Endodermal cell (in vitro differentiated cells): ENCODE measurements at regions not wholly inside any gene's neighbourhood (a gene's known extent, or its start where the extent isn't known, plus 50 kb on each side); places are given as distances from the start of the nearest gene placed in this dataset.

Experiments used
- DNase-seq: peaks from one replicate; pipeline ENCODE4 v3.0.0-alpha.2; 2017
- H3K27ac ChIP-seq: 2 replicates; pipeline ENCODE4 v1.5.1; 2013; ENCODE audit warnings: mild to moderate bottlenecking, low read depth, low read length, moderate library complexity
- H3K27me3 ChIP-seq: 2 replicates; pipeline ENCODE4 v1.6.1; 2013; ENCODE audit warnings: mild to moderate bottlenecking, low read length, moderate library complexity; ENCODE audit not compliant: insufficient read depth, control insufficient read depth, poor library complexity, severe bottlenecking
- H3K36me3 ChIP-seq: 2 replicates; pipeline ENCODE4 v1.7.0; 2013; ENCODE audit warnings: mild to moderate bottlenecking, low read length, moderate library complexity; ENCODE audit not compliant: control insufficient read depth, insufficient read depth
- H3K4me1 ChIP-seq: one replicate; pipeline ENCODE4 v1.7.0; 2013; ENCODE audit warnings: low read length; ENCODE audit not compliant: control insufficient read depth, insufficient read depth
- H3K4me3 ChIP-seq: 2 replicates; pipeline ENCODE4 v1.5.1; 2013; ENCODE audit warnings: mild to moderate bottlenecking, low read length, moderate library complexity
- H3K9ac ChIP-seq: 2 replicates; pipeline ENCODE4 v1.6.1; 2013; ENCODE audit warnings: mild to moderate bottlenecking, low read length, moderate library complexity; ENCODE audit not compliant: poor library complexity, severe bottlenecking; ENCODE audit errors: extremely low read depth
- H3K9me3 ChIP-seq: 2 replicates; pipeline ENCODE4 v1.6.1; 2013; ENCODE audit warnings: mild to moderate bottlenecking, low read length, moderate library complexity; ENCODE audit not compliant: control insufficient read depth
- H3K27ac Mint-ChIP-seq: 2 replicates; pipeline ENCODE4 v1.8.0; 2020; ENCODE audit warnings: mixed read lengths
- H3K27me3 Mint-ChIP-seq: 2 replicates; pipeline ENCODE4 v1.8.0; 2021; ENCODE audit warnings: mild to moderate bottlenecking, mixed read lengths; ENCODE audit not compliant: insufficient read depth
- H3K36me3 Mint-ChIP-seq: 2 replicates; pipeline ENCODE4 v1.8.0; 2020; ENCODE audit warnings: low read depth, mixed read lengths
- H3K4me1 Mint-ChIP-seq: 2 replicates; pipeline ENCODE4 v1.8.0; 2020; ENCODE audit warnings: mixed read lengths
- H3K4me3 Mint-ChIP-seq: 2 replicates; pipeline ENCODE4 v1.8.0; 2020; ENCODE audit warnings: mild to moderate bottlenecking, moderate library complexity, mixed read lengths
- H3K9me3 Mint-ChIP-seq: 2 replicates; pipeline ENCODE4 v1.8.0; 2020; ENCODE audit warnings: mild to moderate bottlenecking, mixed read lengths
- CTCF ChIP-seq: fragments of 200-600 bp; sonication (generic); conservative IDR thresholded peaks from 2 replicates; pipeline ENCODE4 v1.5.0; 2021; ENCODE audit warnings: antibody characterized with exemption, mild to moderate bottlenecking
- WGBS, 2 experiments: methylation state at CpG; one replicate each; pipeline versions ENCODE4 v1.1.5 to v1.1.7; 2013; ENCODE audit warnings: missing lambda C conversion rate in 2 of 2, mixed read lengths in 1 of 2; ENCODE audit not compliant: insufficient coverage in 1 of 2, insufficient read length in 1 of 2; 5-methylcytosine and 5-hydroxymethylcytosine counted together

DNA sequence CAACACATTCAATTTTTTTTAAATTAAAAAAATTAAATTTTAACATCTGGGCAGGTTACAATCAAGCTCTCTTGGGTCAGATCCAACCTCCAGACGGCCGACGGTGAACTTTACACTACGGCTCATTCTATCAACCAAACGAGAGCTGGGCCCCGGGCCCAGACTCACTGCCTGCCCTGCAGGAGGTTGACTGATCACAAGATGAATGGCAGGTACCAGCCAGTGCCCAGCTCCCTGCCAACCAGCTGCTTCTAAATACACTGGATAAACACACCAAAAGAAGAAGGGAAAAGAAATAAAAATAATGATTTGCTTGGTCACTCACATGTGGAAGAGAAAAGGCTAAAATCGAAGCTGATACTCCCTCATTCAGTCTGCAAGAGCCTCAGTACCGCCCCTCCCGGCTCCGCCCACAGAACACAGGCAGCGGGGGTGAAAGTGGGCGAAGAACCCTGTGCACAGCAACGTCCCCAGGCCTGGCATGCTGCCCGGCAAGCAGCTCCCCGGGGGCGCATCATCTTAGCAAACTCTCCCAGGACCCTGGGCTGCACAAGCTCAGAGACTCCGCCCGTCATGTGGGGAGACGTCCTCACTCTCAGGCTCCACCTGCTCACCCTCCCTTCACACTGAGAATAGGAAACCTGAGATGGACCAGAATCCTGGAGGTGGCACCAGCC is 303.4 kb downstream of the SHANK2 start:
- peak overlapping the region; percentile 26 for H3K27ac Mint-ChIP-seq
- Histone ChIP-seq H3K9ac (no peak overlapping the region), H3K27ac (no peak overlapping the region), H3K9me3 (peaks cover 9% of the 10 kb centered on the region), H3K36me3 (no peaks in the 10 kb centered on the region), H3K27me3 (no peaks in the 10 kb centered on the region), H3K4me1 (no peaks in the 10 kb centered on the region), H3K4me3 (no peak overlapping the region)
- no peaks in the 10 kb centered on the region for H3K27me3 Mint-ChIP-seq
- H3K36me3 Mint-ChIP-seq = peaks cover 23% of the 10 kb centered on the region
- no peak for TF ChIP-seq CTCF
- WGBS, 2 experiments = 89 to 97% methylated on average over 12 to 19 of the region's 19 CpGs
- H3K4me3 Mint-ChIP-seq = no peak overlapping the region
- H3K4me1 Mint-ChIP-seq = no peaks in the 10 kb centered on the region
- peaks cover 14% of the 10 kb centered on the region for H3K9me3 Mint-ChIP-seq
- DNase-seq = no peak

- Mint-ChIP-seq H3K27ac (no peak overlapping the region), H3K36me3 (peaks cover 23% of the 10 kb centered on the region), H3K27me3 (no peaks in the 10 kb centered on the region), H3K4me1 (no peaks in the 10 kb centered on the region), H3K9me3 (peaks cover 13% of the 10 kb centered on the region), H3K4me3 (no peak overlapping the region)
- no peak overlapping the region for H3K9ac ChIP-seq
- no peaks in the 10 kb centered on the region for H3K27me3 ChIP-seq
- no peaks in the 10 kb centered on the region for H3K4me1 ChIP-seq
- no peak for TF ChIP-seq CTCF
- 86% methylated on average over 11 of the region's 11 CpGs for WGBS, 2 experiments
- H3K9me3 ChIP-seq = peaks cover 3% of the 10 kb centered on the region
- no peaks in the 10 kb centered on the region for H3K36me3 ChIP-seq
- no peak overlapping the region for H3K27ac ChIP-seq
- no peak for DNase-seq
- H3K4me3 ChIP-seq = no peak overlapping the region
These were observed 301.1 kb downstream of the SHANK2 start for GRCh38 chr11:70951139-70951804.

DNA sequence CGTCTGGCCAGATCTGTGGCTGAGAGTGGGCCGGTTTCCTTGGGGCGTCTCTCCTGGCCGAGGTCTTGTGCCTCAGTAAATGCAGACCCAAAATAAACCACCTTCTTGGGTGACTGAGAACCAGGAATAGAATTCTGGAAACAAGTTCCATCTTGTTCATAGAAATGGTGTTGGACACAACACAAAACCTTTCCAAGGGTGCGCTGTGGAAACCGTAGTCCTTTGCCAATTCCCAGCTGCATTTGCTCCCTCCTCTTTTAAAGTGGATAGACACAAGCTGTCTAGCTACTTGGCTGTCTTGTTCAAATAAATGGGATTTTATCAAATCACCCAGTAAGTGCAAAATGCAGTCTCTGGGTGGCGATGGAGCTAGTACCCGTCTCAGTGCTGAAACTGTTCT is 300.2 kb downstream of the SHANK2 start:
- no peak overlapping the region for H3K4me3 Mint-ChIP-seq
- H3K9me3 Mint-ChIP-seq = peaks cover 13% of the 10 kb centered on the region
- peaks cover 23% of the 10 kb centered on the region for H3K36me3 Mint-ChIP-seq
- H3K4me1 ChIP-seq = no peaks in the 10 kb centered on the region
- H3K4me3 ChIP-seq = no peak overlapping the region
- no peak overlapping the region for H3K27ac ChIP-seq
- H3K9me3 ChIP-seq = peaks cover 3% of the 10 kb centered on the region
- no peak for DNase-seq
- no peaks in the 10 kb centered on the region for H3K36me3 ChIP-seq
- no peaks in the 10 kb centered on the region for H3K27me3 Mint-ChIP-seq
- H3K27me3 ChIP-seq = no peaks in the 10 kb centered on the region
- no peak overlapping the region for H3K9ac ChIP-seq
- H3K4me1 Mint-ChIP-seq = no peaks in the 10 kb centered on the region
- 97 to 98% methylated on average over 8 of the region's 8 CpGs for WGBS, 2 experiments
- no peak overlapping the region for H3K27ac Mint-ChIP-seq
- no peak for TF ChIP-seq CTCF
